ENCODE measurements at regions not wholly inside any gene's neighbourhood (a gene's known extent, or its start where the extent isn't known, plus 50 kb on each side); places are given as distances from the start of the nearest gene placed in this dataset.

GRCh38 chr9:88798476-88798875 is 192.8 kb upstream of the S1PR3 start:
- DNase-seq: no peak

GRCh38 chr9:88799541-88800328 is 191.5 kb upstream of the S1PR3 start:
- no peak for DNase-seq

GRCh38 chr9:88800329-88800682 is 191.0 kb upstream of the S1PR3 start:
- no peak for DNase-seq

- no peak for DNase-seq
These were observed 190.0 kb upstream of the S1PR3 start for GRCh38 chr9:88801214-88801796.

GRCh38 chr9:88802533-88802932 is 188.7 kb upstream of the S1PR3 start:
- DNase-seq: no peak

DNA sequence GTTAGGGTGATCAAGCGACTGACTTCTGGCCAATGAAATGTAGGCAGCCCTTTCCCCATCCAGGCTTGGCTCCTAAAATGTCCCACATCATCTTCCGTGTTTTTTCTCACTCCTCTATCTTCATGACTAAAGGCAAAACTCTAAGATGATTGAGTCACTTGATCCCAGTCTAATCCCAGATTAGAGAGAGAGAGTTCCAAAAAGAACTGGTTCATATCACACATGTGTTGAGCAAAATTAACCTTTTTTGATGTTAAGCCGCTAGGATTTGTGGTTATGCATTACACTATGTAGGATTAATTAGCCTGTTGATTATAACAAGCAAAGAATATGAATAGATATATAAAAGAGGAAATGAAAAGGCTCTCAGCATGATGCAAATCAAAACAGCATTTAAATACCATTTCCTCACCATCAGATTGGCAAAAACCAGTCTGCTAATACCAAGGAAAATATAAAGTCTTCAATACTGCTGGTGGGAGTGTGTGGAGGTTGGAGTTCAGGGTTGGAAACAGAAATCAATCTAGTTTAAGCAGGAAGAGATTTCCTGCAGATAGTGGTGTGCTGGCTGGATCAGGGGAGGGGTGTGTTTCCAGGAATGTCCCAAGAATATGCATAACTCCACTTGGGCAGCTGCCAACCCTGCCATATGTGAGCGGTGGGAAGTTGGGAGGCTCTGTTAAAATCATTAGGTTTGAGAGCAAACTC is 187.6 kb upstream of the S1PR3 start:
- no peak for DNase-seq

DNA sequence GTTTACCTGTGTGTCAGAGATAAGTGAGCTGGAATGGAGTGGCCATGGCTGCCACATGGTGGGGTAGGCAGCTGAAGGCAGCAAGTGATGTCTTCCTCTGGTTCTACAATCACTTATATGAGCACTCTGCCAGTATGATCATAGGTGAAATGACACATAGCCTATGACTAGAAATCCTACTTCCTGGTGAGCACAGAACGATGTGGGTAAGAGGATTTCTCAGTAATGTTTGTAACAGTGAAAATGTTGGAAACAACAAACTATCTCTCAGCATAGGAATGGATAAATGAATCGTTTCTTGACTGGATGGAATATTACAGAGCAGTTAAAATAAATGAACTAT is 187.0 kb upstream of the S1PR3 start:
- DNase-seq: no peak

GRCh38 chr9:88805217-88805943 is 185.9 kb upstream of the S1PR3 start:
- no peak for DNase-seq

- DNase-seq: no peak
These were observed 183.8 kb upstream of the S1PR3 start for GRCh38 chr9:88807426-88807825.

GRCh38 chr9:88808019-88808656 is 183.1 kb upstream of the S1PR3 start:
- DNase-seq: no peak

- DNase-seq: no peak
These were observed 182.4 kb upstream of the S1PR3 start for GRCh38 chr9:88808761-88809354.

DNA sequence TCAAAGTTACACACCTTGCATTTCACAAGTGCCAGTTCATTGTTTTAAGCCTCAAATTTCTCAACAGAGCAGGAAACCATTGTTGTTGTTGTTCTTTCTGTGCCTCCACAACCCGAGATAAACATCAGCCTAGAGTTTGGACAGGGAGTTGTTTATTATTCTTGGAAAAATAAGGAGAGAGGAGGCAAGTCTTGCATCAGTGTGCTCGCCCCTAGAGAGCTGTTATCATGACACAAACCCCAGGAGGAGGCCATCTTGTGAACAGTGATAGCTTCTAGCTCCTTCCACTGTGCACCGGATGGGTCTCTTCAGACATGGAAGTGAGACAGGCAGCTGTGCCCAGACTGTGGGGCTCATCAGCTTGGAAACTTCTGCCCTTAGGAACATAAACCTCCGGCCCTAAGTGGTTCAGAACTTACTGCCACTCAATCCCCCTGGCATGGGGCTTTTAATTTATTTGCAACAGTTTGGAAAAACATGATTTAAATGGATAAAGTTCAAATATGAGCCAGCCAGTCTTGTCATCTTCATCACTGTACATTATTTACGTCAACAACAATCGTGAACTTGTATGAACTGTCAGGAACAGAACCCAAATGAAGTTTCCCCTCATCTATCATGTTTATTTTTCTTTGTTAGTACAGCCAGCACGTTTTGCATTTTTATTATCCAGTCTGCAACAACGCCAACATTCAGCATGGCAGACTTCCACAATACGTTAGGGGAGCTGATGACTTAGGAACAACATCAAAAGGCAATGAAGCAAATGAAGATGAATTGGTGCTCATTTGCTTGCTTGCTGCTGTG is 181.7 kb upstream of the S1PR3 start:
- no peak for DNase-seq

DNA sequence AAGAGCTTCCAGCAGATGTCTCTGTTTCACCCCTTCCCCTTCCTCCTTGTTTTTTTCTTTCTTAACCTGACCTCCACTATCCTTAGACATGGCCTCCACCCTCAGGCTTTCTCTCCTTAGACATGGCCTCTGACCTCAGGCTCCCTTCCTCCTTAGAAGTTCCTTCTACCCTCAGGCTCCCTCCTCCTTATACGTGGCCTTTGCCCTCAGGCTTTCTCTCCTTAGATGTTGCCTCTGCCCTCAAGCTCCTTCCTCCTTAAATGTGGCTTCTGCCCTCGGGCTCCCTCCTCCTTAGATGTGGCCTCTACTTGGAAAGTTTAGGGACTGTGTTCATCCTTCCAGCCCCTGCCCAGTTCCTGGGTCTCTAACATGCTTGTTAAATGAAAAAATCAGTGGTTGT is 180.4 kb upstream of the S1PR3 start:
- DNase-seq: no peak

- no peak for DNase-seq
These were observed 179.8 kb upstream of the S1PR3 start for GRCh38 chr9:88811511-88811910.

GRCh38 chr9:88812938-88813637 is 178.2 kb upstream of the S1PR3 start:
- no peak for DNase-seq

DNA sequence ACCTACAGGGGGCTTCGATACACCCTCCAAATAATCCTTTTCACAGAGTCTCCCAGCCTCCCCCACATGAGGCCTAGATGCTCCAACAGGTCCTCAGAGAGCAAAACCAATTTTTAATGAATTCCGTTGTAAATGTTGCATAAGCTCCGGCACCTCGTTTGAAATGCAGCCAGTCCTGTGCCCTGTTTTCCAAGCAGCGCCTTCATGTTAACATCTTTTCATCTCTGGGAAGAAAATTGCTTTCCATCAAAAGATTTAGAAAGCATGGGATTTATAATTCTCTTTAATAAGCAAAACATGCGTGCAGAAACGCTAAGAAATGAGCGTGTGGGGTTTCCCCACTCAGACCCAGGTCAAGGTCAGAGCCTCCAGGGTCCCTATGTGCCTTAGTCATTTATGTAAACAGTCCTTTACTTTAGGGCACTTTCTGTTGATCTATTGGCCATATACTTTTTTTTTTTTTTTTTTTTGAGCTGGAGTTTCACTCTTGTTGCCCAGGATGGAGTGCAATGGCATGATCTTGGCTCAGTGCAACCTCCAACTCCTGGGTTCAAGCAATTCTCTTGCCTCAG is 177.5 kb upstream of the S1PR3 start:
- no peak for DNase-seq

DNA sequence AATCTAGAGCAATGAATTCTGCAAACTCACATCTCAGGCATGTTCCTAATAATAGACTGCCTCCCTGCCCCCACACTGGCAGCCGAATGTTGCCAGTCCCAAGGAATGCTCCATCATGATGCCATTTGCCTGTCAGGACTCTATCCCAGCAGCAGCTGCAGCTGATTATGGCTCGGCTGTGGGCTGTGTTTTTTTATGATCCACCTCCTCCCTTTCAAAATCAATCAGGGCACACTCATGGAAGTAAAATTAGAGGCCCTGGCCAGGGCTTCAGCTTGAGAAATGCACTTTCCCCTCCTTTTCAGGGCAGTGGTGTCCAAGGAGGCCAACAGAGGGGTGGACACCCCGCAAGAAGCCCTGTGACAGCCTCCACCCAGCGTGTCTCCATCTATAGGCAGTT is 176.7 kb upstream of the S1PR3 start:
- no peak for DNase-seq

- no peak for DNase-seq
These were observed 175.1 kb upstream of the S1PR3 start for GRCh38 chr9:88816141-88816540.

DNA sequence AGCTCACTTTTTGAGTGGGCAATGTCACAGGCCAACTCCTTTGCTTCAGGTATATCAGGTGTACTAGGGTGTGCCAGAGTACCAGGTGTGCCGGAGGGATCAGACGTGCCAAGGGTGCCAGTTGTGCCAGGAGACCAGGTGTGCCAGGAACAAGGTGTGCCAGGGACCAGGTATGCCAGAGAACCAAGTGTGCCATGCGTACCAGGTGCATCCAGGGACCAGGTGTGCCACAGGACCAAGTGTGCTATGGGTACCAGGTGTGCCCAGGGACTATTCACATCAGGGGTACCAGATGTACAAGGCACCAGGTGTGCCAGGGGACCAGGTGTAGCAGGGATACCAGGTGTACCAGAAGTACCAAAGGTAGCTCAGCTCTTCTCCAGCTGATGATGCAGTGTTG is 174.7 kb upstream of the S1PR3 start:
- DNase-seq: no peak

DNA sequence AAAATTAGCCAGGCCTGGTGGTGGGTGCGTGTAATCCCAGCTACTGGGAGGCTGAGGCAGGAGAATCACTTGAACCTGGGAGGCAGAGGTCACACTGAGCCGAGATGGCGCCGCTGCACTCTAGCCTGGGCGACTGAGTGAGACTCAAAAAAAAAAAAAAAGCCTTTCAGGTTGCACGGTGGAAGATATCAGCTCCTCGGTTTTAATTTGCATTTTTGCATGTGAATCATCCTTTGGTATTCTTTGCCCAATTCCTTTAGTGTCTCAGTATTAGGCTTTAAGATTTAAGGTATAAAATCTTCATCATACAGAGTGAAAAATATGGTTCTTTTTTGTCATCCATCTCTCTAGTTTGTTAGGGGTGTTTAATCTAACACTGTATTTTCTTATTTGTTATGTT is 173.6 kb upstream of the S1PR3 start:
- no peak for DNase-seq
